ENCODE measurements at regions not wholly inside any gene's neighbourhood (a gene's known extent, or its start where the extent isn't known, plus 50 kb on each side); places are given as distances from the start of the nearest gene placed in this dataset.

DNA sequence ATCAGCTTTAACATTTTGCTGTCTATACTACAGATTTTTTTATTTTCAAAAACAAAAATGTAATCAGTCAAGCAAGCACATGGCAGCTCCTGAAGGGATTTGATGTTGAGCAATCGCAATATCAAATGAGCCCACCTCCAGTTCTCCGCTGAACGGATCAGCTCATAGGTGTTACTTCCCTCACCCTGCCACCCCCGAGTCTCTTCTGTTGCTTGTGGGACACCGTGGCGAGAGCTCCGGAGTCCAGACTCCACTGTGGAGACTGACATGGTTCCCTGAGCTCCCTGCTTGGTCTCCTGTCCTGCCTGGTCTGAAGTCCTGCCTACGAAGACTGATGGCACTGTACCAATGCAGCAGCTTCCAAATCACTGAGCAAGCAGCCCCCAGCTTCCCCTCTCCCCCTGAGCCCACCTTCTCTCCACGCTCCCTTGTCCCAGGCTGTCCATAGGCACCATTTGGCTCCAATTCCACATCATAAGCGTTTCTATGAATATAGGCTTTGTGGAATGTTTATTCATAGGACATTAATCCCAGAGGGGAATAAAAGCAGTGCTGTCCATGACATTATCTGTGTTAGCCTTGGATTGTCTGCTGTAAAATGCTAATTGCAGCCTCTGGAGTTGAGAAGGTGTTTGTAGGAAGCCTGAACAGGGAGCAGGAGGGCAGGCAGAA is 162.2 kb downstream of the LY86 start:
- H3K9me3 ChIP-seq (replicated peaks in 1 of 11), result peaks cover 0 to 4% (median 1%) of the 10 kb centered on the region in 11 experiments; a peak in 11 of 22 replicates
- peaks cover 23 to 57% (median 43%) of the 10 kb centered on the region in 10 experiments for H3K4me1 ChIP-seq
- peak overlapping the region; percentile 46 to 88 (median 66) for H3K4me2 ChIP-seq
- no peaks in the 10 kb centered on the region for H3K36me3 ChIP-seq
- peak overlapping the region in 3 of 11 experiments; percentile 18 to 42 (median 25); a peak in 2 of 22 replicates for H3K9ac ChIP-seq
- no peaks in the 10 kb centered on the region for H4K20me1 ChIP-seq
- peak overlapping the region in 7 of 11 experiments; percentile 7 to 64 (median 35); a peak in 9 of 22 replicates for H3K27ac ChIP-seq
- no peak for TF ChIP-seq Cebpa-rat (IDR thresholded peaks at IDR 0.05)
- no peaks in the 10 kb centered on the region for H3K27me3 ChIP-seq
- H3K4me3 ChIP-seq, result no peak overlapping the region

DNA sequence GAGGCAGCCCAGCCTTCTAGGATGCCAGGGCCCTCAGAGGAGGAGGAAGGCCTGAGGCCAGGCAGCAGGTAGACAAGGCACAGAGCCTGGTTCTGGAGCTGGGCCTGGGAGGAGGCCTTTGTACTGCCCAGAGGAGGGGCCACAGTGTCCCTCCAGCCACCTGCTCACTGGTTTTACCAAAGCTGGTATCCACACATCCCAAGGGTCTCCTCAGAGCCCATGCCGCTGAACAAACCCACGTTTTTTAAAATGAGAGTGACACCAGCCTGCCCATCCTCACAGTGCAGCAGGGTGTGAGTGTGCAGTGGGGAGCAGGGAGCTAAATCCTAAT is 162.7 kb downstream of the LY86 start:
- H3K4me2 ChIP-seq, result peak overlapping the region; percentile 46 to 88 (median 66)
- no peak for TF ChIP-seq Cebpa-rat (IDR thresholded peaks at IDR 0.05)
- H3K9me3 ChIP-seq (replicated peaks in 1 of 11), result peaks cover 0 to 5% (median 0%) of the 10 kb centered on the region in 11 experiments; a peak in 3 of 22 replicates
- H4K20me1 ChIP-seq, result no peaks in the 10 kb centered on the region
- H3K9ac ChIP-seq, result peak overlapping the region in 4 of 11 experiments; percentile 2 to 42 (median 22); a peak in 2 of 22 replicates
- no peaks in the 10 kb centered on the region for H3K27me3 ChIP-seq
- peak overlapping the region in 7 of 11 experiments; percentile 7 to 64 (median 35); a peak in 9 of 22 replicates for H3K27ac ChIP-seq
- H3K4me3 ChIP-seq, result no peak overlapping the region
- H3K36me3 ChIP-seq, result no peaks in the 10 kb centered on the region
- peaks cover 28 to 61% (median 48%) of the 10 kb centered on the region in 10 experiments for H3K4me1 ChIP-seq

DNA sequence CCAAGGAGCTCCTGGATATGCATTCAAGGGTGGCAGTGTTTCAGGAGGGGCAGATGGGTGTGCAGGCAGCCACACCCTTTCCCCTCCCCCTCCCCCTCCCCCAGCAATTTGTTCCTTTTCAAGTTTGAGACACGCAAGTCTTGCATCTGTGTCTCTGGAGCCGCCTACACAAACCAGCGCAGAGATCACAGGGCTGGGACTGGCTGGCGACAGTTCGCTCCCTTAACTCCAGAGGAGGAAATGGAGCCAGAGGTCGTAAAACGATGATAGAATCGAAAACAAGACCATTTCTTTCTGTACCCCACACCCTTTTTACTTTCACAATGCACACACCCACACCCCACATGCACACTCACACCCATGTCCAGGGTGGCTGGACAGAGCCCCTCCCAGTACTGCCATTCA is 163.1 kb downstream of the LY86 start:
- Histone ChIP-seq H4K20me1 (no peaks in the 10 kb centered on the region), H3K9me3 (replicated peaks in 1 of 11) (peaks cover 0 to 5% (median 0%) of the 10 kb centered on the region in 11 experiments; a peak in 3 of 22 replicates), H3K27ac (peak overlapping the region in 7 of 11 experiments; percentile 7 to 64 (median 43); a peak in 11 of 22 replicates), H3K4me2 (peak overlapping the region; percentile 46 to 88 (median 66)), H3K27me3 (no peaks in the 10 kb centered on the region), H3K4me1 (peaks cover 32 to 65% (median 48%) of the 10 kb centered on the region in 10 experiments), H3K36me3 (no peaks in the 10 kb centered on the region), H3K4me3 (no peak overlapping the region), H3K9ac (peak overlapping the region in 5 of 11 experiments; percentile 25 to 42 (median 32); a peak in 3 of 22 replicates)
- TF ChIP-seq Cebpa-rat (IDR thresholded peaks at IDR 0.05), result no peak

DNA sequence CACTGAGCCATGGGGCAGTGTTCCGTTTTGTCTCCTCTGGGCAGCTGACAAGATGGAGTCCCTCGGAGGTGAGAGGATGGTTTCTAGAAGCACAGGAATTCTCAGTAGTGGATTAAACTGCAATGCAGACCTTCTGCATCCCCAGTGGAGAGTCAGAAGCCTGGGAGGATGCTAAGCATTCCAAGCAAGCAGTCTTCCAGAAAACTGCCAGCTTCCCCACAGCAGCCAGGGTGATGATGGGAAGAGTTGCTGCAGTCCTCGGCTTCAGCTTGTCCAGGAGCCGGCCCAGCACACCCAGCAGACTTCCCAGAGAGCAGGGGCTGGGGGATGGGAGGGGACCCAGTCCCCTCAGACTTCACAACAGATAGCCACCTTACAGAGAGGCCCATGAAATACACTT is 163.6 kb downstream of the LY86 start:
- Histone ChIP-seq H4K20me1 (no peaks in the 10 kb centered on the region), H3K27me3 (no peaks in the 10 kb centered on the region), H3K4me3 (no peak overlapping the region), H3K36me3 (no peaks in the 10 kb centered on the region), H3K4me2 (peak overlapping the region; percentile 46 to 88 (median 66)), H3K4me1 (peaks cover 37 to 70% (median 50%) of the 10 kb centered on the region in 10 experiments), H3K27ac (peak overlapping the region in 7 of 11 experiments; percentile 7 to 64 (median 43); a peak in 9 of 22 replicates), H3K9me3 (replicated peaks in 1 of 11) (peaks cover 0 to 5% (median 0%) of the 10 kb centered on the region in 11 experiments; a peak in 3 of 22 replicates), H3K9ac (peak overlapping the region in 4 of 11 experiments; percentile 28 to 34 (median 32); a peak in 2 of 22 replicates)
- no peak for TF ChIP-seq Cebpa-rat (IDR thresholded peaks at IDR 0.05)

DNA sequence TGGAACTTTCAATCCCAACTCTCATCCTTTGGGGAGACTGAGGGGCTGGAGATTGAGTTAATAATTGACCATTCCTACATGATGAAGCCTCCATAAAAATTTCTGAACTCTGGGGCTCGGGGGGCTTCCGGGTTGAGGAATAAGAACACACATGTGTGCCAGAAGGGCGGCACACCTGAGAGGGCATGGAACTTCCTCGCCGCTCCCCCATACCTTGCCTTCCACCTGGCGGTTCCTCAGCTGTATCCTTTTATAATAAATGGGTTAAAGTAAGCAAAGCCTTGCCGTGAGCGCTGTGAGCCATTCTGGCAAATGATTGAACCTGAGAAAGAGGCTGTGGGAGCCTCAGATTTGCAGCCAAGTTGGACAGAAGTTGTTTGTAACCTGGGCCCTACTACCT is 164.8 kb downstream of the LY86 start:
- no peak for TF ChIP-seq Cebpa-rat (IDR thresholded peaks at IDR 0.05)
- Histone ChIP-seq H3K27ac (no peak overlapping the region), H3K4me2 (peak overlapping the region in 4 of 11 experiments; percentile 31 to 80 (median 44); a peak in 5 of 22 replicates), H3K27me3 (no peaks in the 10 kb centered on the region), H3K36me3 (no peaks in the 10 kb centered on the region), H3K9me3 (replicated peaks in 1 of 11) (peaks cover 0 to 5% (median 0%) of the 10 kb centered on the region in 11 experiments; a peak in 3 of 22 replicates), H3K9ac (no peak overlapping the region), H4K20me1 (no peaks in the 10 kb centered on the region), H3K4me1 (peaks cover 41 to 67% (median 52%) of the 10 kb centered on the region in 10 experiments), H3K4me3 (no peak overlapping the region)

DNA sequence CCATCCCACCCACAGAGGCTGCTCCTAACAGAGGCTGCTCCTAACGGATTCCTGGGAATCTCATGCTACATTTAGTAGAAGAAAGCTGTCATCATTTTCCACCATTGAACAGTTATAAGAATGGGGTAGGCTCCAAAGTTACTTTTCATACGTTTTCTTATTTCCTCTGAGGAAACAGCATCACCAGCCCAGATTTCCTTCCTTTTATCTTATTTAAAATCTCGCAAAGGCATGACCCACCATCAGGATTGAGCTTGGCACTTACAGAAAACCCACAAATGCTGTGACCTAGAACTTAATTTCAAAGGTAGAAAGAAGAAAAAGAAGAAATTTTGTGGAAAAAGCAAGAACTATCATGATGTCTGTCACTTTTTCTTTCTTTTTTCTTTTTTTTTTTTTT is 168.0 kb downstream of the LY86 start:
- peaks cover 0 to 9% (median 2%) of the 10 kb centered on the region in 11 experiments; a peak in 8 of 22 replicates for H3K9me3 ChIP-seq (replicated peaks in 1 of 11)
- H3K27me3 ChIP-seq, result no peaks in the 10 kb centered on the region
- peak overlapping the region; percentile 31 to 79 (median 64) for H3K4me2 ChIP-seq
- H3K27ac ChIP-seq, result no peak overlapping the region
- no peaks in the 10 kb centered on the region for H3K36me3 ChIP-seq
- no peak overlapping the region for H3K4me3 ChIP-seq
- no peak for TF ChIP-seq Cebpa-rat (IDR thresholded peaks at IDR 0.05)
- no peaks in the 10 kb centered on the region for H4K20me1 ChIP-seq
- H3K4me1 ChIP-seq, result peaks cover 33 to 52% (median 45%) of the 10 kb centered on the region in 10 experiments
- H3K9ac ChIP-seq, result no peak overlapping the region

DNA sequence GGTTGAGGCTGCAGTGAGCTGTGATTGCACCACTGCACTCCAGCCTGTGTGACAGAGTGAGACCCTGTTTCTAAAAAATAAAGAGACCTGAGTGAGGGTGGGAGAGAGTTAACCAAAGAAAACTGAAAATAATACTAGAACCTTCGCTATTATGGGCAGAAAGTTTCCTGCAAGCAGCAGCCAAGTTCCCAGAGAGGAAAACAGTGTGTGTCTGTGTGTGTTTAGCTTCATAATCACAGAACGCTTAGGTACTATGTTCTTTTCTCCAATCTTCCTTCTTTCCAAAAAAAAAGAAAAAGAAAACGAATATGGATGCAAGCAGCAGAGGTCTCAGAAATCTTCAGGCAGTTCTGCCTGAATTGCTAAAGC is 170.0 kb downstream of the LY86 start:
- Histone ChIP-seq H3K36me3 (no peaks in the 10 kb centered on the region), H4K20me1 (no peaks in the 10 kb centered on the region), H3K27ac (peak overlapping the region in 4 of 11 experiments; percentile 6 to 44 (median 25); a peak in 4 of 22 replicates), H3K4me1 (peaks cover 23 to 40% (median 30%) of the 10 kb centered on the region in 10 experiments), H3K4me3 (no peak overlapping the region), H3K9ac (0 out of 22 replicates have a peak overlapping the region, but pooled peaks of 1 of the 11 experiments have one; percentile 8), H3K9me3 (replicated peaks in 1 of 11) (peaks cover 3 to 20% (median 14%) of the 10 kb centered on the region in 11 experiments; a peak in 15 of 22 replicates), H3K4me2 (peak overlapping the region in 10 of 11 experiments; percentile 18 to 49 (median 44); a peak in 14 of 22 replicates), H3K27me3 (no peaks in the 10 kb centered on the region)
- TF ChIP-seq Cebpa-rat (IDR thresholded peaks at IDR 0.05), result no peak

DNA sequence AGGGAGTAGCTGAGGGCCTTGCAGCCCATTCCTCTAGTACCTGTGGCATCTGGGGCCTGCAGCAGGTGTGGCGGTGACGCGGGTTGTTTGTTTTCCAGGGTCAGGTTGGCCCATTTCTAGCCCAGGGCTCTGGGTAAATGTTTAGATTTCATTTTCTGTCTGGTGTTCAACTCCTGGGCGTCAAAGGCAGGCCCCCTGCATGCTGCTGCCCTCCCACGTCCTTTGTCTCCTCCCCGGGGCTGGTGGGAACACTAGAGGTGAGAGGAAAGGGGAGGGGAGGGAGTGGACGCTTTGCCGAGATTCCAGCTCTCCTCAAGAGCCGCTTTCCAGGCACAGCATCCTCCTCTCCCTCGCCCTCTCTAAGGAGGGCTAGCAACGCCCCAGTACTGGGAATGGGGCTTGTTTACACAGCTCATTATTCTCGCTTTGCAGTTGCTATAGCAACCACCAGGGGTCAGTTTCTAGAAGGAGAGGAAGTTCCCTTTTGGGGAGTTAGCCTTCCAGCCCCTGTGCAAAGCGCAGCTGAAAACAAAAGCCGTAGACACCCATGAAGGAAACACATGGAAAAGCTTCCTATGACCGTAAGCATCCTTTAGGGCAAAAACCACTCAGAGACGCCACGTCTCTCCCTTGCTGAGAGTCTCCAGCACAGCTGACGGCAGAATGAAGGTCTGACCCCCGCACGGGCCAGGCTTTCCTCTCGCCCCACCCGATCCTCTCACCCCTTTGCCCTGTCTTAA is 170.6 kb downstream of the LY86 start:
- peak overlapping the region in 2 of 11 experiments; percentile 8 to 13; a peak in 1 of 22 replicates for H3K9ac ChIP-seq
- no peaks in the 10 kb centered on the region for H3K27me3 ChIP-seq
- peaks cover 23 to 40% (median 30%) of the 10 kb centered on the region in 10 experiments for H3K4me1 ChIP-seq
- no peaks in the 10 kb centered on the region for H3K36me3 ChIP-seq
- H3K9me3 ChIP-seq (replicated peaks in 1 of 11), result peaks cover 3 to 20% (median 14%) of the 10 kb centered on the region in 11 experiments; a peak in 15 of 22 replicates
- TF ChIP-seq Cebpa-rat (IDR thresholded peaks at IDR 0.05), result no peak
- H3K27ac ChIP-seq, result peak overlapping the region in 5 of 11 experiments; percentile 2 to 52 (median 17); a peak in 6 of 22 replicates
- H4K20me1 ChIP-seq, result no peaks in the 10 kb centered on the region
- no peak overlapping the region for H3K4me3 ChIP-seq
- H3K4me2 ChIP-seq, result peak overlapping the region; percentile 12 to 49 (median 44); a peak in 16 of 22 replicates
